ENCODE measurements at regions not wholly inside any gene's neighbourhood (a gene's known extent, or its start where the extent isn't known, plus 50 kb on each side); places are given as distances from the start of the nearest gene placed in this dataset.

DNA sequence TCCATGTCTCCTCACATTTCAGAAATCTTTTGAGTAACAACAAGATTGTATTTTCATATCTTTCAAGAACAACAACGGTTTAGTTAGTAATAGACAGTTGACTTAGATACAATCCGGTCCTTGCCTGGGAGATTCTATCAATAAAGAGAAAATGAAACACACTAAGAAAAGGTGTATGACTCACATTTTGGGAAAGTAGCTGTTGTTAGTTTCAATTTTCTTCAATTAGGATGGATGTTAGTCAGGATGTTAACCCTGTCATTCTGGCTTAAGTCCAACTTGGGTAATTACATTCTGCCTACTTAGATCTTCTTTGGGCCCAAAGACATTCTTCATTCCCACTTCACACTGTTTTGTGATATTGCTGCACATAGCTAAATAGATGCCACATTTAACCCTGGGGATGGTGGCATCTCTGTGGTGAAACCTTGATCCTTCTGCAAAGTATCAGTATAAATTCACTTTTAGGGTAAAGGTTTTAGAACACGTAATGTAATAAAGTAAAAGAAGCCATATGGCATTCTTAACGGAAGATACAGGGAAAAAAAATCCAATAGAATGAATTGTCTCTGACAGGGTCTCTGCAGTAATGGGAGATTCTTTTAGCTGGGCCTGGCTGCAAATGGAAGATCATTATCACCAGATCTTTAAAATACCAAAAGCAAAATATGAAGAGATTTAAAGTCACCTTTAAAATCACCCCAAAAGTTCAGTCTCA, 365.5 kb downstream of the FIGN start:
- no peaks in the 10 kb centered on the region for H3K36me3 ChIP-seq
- H3K4me1 ChIP-seq (ENCODE audit: control insufficient read depth in 1 of 2, insufficient read depth in 1 of 2, low read depth in 1 of 2, low read length in 1 of 2) = no peaks in the 10 kb centered on the region

DNA sequence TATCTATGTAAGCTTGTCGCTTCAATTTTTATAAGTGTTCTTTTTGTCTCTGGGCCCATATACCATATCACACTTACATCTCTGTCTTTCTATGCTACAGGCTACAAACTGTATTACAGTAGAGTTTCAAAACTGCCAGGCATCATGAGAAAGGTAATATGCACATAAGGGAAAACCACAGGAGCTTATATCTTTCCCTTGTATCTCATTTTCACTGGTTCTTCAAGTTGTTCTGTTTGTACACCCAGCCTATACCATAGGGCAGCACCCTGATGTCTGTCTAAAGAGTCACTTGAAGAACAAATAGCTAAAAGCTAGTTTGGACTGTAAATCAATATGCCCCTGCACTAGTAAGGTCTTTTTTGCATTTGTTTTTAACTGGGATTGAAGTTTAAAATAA, 366.7 kb downstream of the FIGN start:
- no peak overlapping the region for H3K27ac ChIP-seq
- H3K4me3 ChIP-seq (ENCODE audit: low read depth in 1 of 2, low read length in 1 of 2) = no peak overlapping the region
- no peaks in the 10 kb centered on the region for H3K36me3 ChIP-seq
- no peaks in the 10 kb centered on the region for H3K4me1 ChIP-seq (ENCODE audit: control insufficient read depth in 1 of 2, insufficient read depth in 1 of 2, low read depth in 1 of 2, low read length in 1 of 2)
- no peaks in the 10 kb centered on the region for H3K27me3 ChIP-seq
- TF ChIP-seq, protein P1, sequence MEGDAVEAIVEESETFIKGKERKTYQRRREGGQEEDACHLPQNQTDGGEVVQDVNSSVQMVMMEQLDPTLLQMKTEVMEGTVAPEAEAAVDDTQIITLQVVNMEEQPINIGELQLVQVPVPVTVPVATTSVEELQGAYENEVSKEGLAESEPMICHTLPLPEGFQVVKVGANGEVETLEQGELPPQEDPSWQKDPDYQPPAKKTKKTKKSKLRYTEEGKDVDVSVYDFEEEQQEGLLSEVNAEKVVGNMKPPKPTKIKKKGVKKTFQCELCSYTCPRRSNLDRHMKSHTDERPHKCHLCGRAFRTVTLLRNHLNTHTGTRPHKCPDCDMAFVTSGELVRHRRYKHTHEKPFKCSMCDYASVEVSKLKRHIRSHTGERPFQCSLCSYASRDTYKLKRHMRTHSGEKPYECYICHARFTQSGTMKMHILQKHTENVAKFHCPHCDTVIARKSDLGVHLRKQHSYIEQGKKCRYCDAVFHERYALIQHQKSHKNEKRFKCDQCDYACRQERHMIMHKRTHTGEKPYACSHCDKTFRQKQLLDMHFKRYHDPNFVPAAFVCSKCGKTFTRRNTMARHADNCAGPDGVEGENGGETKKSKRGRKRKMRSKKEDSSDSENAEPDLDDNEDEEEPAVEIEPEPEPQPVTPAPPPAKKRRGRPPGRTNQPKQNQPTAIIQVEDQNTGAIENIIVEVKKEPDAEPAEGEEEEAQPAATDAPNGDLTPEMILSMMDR (IDR thresholded peaks at IDR 0.05) = no peak
- H3K9me3 ChIP-seq = no peaks in the 10 kb centered on the region

More for the DNA sequence above, 365.5 kb downstream of the FIGN start:
- no peak overlapping the region for H3K4me3 ChIP-seq (ENCODE audit: low read depth in 1 of 2, low read length in 1 of 2)
- no peaks in the 10 kb centered on the region for H3K9me3 ChIP-seq
- TF ChIP-seq, protein P1 (IDR thresholded peaks at IDR 0.05) = no peak
- no peaks in the 10 kb centered on the region for H3K27me3 ChIP-seq
- H3K27ac ChIP-seq = no peak overlapping the region

DNA sequence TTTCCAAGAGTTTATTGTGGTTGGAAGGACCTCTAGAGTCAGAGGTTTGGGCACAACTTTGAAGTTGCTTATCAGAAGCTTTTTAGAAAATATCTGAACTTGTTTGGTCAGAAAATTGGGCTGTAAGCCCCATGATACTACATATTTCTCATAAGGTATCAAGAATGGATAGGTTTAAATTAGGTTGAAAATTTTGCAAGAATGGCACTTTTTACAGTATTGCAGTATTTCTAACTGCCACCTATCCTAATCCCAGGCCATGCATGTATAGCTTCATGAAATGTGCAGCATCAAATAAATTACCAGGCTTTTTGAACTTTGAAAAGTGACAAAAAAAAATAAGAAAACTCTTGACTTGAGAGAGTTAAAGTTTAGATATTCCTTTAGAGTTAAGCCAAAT, 367.2 kb downstream of the FIGN start:
- Histone ChIP-seq H3K27me3 (no peaks in the 10 kb centered on the region), H3K4me1 (ENCODE audit: control insufficient read depth in 1 of 2, insufficient read depth in 1 of 2, low read depth in 1 of 2, low read length in 1 of 2) (no peaks in the 10 kb centered on the region), H3K9me3 (no peaks in the 10 kb centered on the region), H3K4me3 (ENCODE audit: low read depth in 1 of 2, low read length in 1 of 2) (no peak overlapping the region), H3K27ac (no peak overlapping the region), H3K36me3 (no peaks in the 10 kb centered on the region)
- TF ChIP-seq, protein P1 (IDR thresholded peaks at IDR 0.05) = no peak

DNA sequence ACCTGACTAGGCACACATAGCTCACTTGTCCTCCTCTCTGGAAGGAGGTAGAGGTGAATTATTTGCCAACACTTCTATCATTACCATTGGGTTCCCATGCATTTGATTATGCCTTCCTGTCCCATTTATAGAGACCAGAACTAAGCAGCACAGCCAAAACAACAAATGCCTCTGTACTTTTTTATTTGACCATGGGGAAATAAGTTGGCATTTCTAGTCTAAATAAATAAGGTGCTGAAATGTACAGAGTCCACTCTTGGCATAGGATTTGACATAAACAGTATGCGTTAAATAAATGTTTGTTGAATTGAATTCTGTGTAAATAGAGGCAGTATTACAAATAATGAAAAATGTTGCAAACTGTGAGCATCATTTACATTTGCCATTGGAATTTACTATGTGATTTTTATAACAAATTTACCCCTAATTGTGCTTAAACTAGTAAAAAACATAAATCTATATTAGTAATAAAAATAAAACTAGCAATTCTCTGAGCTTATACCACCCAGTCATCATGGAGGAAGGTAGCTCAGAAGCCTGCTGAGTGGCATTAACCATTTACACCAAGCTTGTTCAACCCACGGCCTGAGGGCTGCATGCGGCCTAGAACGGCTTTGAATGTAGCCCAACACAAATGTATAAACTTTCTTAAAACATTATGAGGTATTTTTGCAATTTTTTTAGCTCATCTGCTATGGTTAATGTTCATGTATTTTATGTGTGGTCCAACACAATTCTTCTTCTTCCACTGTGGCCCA, 367.8 kb downstream of the FIGN start:
- Histone ChIP-seq H3K4me3 (ENCODE audit: low read depth in 1 of 2, low read length in 1 of 2) (no peak overlapping the region), H3K9me3 (no peaks in the 10 kb centered on the region), H3K36me3 (no peaks in the 10 kb centered on the region), H3K27ac (no peak overlapping the region), H3K27me3 (no peaks in the 10 kb centered on the region), H3K4me1 (ENCODE audit: control insufficient read depth in 1 of 2, insufficient read depth in 1 of 2, low read depth in 1 of 2, low read length in 1 of 2) (no peaks in the 10 kb centered on the region)
- TF ChIP-seq, protein P1 (IDR thresholded peaks at IDR 0.05) = no peak

DNA sequence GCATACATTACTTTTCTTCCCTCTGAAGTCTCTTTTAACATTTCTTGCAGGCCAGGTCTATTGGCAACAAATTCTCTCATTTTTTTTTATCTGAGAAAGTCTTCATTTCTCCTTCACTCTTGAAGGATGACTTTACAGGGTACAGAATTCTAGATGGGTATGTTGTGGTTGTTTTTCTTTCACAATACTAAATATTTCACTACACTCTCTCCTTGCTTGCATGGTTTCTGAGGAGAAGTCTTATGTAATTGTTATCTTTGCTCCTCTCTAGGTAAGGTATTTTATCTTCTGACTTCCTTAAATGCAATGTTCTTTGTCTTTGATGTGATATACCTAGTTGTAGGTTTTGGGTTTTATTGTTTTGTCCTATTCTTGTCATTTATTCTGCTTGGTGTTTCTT, 371.1 kb downstream of the FIGN start:
- Histone ChIP-seq H3K36me3 (no peaks in the 10 kb centered on the region), H3K27me3 (no peaks in the 10 kb centered on the region), H3K4me3 (ENCODE audit: low read depth in 1 of 2, low read length in 1 of 2) (no peak overlapping the region), H3K27ac (no peak overlapping the region), H3K4me1 (ENCODE audit: control insufficient read depth in 1 of 2, insufficient read depth in 1 of 2, low read depth in 1 of 2, low read length in 1 of 2) (no peaks in the 10 kb centered on the region), H3K9me3 (no peaks in the 10 kb centered on the region)
- TF ChIP-seq, protein P1 (IDR thresholded peaks at IDR 0.05) = no peak

All from neutrophil (primary cell).